ENCODE measurements at regions not wholly inside any gene's neighbourhood (a gene's known extent, or its start where the extent isn't known, plus 50 kb on each side); places are given as distances from the start of the nearest gene placed in this dataset.
A peak's percentile ranks its signal among the peaks of the same experiment; 100 is the strongest.

GRCh38 chr2:199019898-199020507 is 437.7 kb downstream of the SATB2 start:
- DNase-seq = peak; percentile 43

DNA sequence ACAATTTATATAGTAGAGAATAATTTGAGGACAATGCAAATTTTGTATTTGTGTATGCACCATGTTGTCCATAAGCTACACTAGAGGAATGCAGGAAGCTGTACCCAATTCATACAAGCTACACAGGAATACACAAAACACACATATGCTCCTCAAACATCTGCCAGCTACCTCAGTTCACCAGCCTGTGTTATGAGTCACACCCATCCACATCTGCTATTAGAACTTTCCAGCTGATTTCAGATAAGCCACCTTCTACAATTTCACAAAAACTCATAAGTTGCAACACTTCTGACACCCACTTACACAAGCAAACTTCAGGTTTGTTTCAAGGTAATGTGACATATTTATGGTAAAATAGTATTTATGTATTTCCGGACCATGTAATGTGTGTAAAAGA is 438.9 kb downstream of the SATB2 start:
- no peak for DNase-seq

DNA sequence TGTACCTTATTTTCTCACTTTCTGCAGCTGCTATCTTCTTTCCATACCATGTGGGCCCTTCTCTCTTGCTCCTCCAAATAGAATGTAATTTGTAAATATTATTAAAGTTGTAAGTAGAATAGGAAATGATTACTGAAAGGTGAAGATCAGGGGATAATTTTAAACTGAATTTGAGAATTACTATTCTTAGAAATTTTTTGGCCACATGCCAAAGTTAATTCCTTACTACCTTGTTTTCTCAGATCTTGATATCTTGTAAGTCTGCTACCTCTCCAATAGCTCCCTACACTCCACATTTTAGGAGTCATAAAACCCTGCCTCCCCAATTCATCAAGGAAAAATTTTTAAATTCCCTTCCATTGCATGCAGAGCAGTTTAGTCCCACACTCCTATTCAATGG is 442.7 kb downstream of the SATB2 start:
- no peak for DNase-seq

- DNase-seq = no peak
Observed at GRCh38 chr2:199014226-199014625, 443.5 kb downstream of the SATB2 start.

- DNase-seq = no peak
Observed at GRCh38 chr2:199011908-199012307, 445.8 kb downstream of the SATB2 start.

- DNase-seq = no peak
Observed at GRCh38 chr2:198994678-198995077, 463.1 kb downstream of the SATB2 start.

GRCh38 chr2:198991431-198991830 is 466.3 kb downstream of the SATB2 start:
- no peak for DNase-seq

GRCh38 chr2:198975779-198976178 is 482.0 kb downstream of the SATB2 start:
- DNase-seq = no peak

DNA sequence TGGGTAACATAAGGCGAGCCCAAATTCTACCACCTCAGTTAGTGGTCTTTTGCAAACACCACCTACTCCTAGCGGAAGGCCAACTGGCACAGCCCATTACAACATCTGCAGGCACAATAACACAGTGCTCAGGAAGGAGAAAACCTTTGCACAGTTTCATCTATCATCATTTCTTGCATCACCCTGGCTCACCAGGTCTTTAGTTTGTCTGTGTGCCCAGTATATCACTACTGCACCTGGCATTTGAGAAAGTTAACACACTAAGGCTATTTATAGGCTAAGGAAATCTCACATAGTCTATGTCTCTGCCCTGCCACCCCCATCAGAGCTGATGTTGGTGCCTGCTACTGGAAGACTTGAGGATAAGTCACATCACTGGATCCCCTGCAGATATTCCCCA is 484.0 kb downstream of the SATB2 start:
- no peak for DNase-seq

- DNase-seq = peak; percentile 9
Observed at GRCh38 chr2:198973181-198973580, 484.6 kb downstream of the SATB2 start.

DNA sequence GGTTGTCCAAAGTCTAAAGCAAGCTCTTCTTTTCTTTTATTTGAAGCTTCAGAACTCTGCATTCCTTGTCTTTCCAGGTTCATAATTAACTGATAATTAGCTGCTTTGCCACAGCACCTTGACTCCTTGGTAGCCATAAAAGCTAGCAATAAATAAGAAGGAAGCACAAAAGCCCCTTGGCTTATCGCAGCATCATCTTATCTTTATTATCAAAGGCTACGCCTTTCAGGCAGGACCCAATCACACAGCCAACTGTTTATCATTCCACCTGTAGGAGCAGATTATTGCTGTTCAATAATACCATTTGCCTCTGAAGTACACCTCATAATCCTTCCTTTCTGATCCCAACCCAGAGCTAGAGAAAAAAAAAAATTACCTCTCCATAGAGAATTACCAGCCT is 489.2 kb downstream of the SATB2 start:
- no peak for DNase-seq

- no peak for DNase-seq
Observed at GRCh38 chr2:198966269-198966668, 491.5 kb downstream of the SATB2 start.

DNA sequence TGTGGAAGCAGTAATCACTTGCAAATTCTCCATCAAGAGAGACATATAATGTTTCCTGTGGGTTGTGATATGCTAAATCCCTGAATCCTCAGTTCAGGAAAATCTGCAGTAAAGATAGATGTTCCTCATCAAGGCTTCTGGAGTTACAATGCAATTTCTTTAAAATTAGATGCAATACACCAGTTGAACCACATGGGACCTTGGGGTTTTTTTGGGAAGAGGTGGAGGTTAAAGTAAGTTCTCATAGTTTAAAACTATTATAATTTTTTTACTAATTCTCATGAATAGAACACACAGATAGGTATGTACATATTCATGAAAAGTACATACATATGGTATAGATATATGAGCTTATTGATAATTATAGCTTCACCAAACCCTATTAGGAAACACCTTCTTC is 496.2 kb downstream of the SATB2 start:
- DNase-seq = no peak

DNA sequence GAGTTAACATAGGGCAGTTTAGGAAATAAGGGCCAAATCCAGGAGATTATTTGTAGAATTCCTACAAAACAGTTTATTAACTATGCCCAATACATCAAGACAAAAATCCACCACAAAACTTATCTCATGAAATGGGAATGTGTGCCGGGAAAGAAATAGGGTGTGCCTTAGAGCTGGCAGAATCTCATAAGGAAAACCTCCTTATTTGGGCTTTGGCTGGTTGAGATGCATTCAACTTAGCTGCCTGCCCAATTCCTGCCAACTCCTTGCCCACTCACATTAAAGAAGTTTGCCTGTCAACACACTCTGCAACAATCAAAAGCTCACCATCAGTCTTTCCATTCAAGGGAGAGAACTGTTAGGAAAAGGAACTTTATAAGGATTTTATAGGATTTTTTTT is 500.6 kb downstream of the SATB2 start:
- no peak for DNase-seq

GRCh38 chr2:198953328-198953727 is 504.4 kb downstream of the SATB2 start:
- no peak for DNase-seq

DNA sequence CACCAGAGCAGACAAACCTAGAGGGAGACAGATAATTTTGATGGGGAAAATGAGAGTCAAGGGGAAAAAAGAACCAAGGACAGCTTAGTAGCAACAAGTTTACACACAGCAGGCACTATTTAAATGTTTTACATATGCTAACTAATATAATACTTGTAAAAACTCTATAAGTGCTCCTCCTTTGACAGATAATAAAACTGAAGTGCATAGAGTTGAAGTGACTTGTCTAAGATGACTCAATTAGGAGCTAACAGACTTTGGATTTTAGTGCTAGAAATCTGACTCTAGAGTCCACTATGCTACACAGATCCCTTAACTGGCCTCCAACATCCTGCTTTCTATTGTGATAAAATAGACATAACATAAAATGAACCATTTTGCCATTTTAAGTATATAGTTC is 506.9 kb downstream of the SATB2 start:
- no peak for DNase-seq

DNA sequence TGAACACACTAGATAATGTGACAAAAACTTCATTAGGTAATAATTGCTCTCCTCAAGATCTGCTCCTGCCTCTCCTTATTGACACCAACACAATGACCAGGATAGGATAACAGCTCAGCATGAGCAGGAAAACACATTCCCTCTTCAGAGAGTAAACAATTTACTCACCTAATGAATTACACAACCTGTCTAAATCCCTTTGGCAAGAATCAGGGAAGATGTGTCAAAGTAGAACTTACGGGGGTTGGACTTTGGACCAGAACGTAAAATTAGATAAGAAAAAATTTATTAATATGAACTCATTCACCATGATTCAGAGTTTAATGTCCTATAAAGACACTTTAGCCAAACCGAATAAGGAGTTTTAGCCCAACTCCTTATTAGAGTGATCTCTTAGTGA is 512.2 kb downstream of the SATB2 start:
- DNase-seq = no peak

GRCh38 chr2:198930170-198930569 is 527.6 kb downstream of the SATB2 start:
- peak; percentile 12 for DNase-seq

GRCh38 chr2:198928026-198928425 is 529.7 kb downstream of the SATB2 start:
- no peak for DNase-seq

DNA sequence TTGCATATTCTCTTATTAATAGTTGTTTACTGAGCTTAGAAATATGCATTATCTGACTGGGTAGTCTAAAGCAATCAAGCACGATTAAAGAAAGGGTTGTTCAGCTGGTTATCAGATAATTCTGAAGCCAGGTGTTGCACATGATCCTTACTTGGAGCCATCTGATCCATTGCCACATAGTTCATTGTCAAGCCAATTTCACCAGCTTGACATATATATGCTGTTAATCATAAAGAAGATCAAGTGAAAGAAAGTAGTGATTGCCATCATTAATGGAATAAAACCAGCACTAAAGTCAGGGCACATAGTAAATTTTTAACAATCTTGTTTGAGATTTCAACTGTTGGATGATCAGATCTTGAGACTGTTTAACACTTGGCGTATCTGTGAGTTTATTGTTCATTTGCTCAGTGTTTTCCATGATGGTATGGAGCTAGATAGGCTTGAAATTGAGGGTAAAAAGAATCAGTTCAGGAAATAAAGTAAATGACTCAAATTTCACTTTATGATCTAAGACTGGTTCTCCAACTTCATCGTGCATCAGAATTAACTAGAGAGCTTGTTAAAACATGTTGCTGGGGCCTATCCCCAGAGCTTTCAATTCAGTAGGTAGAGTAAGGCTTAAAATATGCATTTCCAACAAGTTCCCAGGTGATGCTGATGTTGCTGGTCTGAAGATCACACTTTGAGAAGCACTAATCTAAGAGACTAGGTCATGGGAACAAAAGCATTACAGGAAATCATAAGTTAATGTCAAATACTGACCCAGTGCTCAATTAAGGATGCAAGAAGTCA is 539.6 kb downstream of the SATB2 start:
- DNase-seq = no peak

DNA sequence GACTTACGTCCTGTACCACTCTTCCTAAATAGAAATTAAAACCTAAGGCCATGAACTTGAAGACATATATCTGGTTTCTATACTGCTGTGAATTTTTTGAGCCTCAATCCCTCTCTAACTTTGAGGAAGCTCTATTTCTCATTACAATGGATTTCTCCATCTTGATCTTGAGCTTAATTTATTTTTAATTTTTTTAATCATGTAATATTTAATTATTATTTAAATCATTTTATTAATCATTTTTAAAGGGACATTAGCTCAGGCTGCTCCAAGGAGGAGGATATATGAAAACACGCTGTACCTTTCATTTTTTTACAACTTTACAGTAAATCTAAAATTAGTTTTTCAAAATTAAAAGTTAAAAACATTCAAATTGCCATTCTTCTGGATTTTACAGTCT is 540.5 kb downstream of the SATB2 start:
- no peak for DNase-seq

GRCh38 chr2:198916548-198917080 is 541.1 kb downstream of the SATB2 start:
- DNase-seq = no peak

- DNase-seq = peak; percentile 1
Observed at GRCh38 chr2:198913394-198914152, 544.2 kb downstream of the SATB2 start.

All from EL (cell line).